ENCODE measurements at regions not wholly inside any gene's neighbourhood (a gene's known extent, or its start where the extent isn't known, plus 50 kb on each side); places are given as distances from the start of the nearest gene placed in this dataset.

DNA sequence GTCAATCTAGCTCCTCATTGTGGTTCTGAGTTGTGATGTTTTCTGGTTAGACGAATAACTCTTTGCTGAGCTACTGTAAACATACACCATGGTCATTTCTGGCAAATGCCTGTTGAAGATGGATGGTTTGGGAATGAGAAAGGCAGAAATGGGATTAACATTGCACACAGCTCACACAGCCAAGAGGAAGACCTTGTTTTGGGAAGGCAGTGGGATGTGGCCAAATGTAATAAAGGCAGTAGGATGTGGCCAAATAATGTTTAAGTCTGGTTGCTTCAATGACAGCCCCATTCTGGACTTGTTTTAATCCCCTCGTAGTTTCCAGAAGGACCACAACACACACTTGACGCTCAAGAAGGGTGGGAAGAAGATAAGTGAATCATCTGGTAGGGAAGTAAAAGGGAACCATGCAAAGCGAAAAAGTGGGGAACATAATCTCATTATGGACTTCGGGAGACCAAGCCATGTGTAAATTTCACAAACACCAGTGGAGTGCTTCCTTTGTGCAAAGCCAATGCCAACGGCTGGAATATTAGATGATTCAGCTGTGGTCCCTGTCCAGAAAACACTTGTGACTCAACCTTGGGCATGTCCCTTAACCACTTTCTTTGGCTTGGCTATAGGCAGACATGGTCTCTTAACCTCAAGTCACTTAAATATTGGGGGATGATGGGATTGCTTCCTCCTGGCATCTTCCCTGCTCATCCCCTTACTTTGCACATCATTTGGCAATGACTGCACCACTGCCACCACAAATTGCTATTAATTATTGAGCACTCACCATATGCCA, 284.4 kb upstream of the CRY1 start:
- H3K27ac ChIP-seq: no peak overlapping the region
- TF ChIP-seq CTCF (conservative IDR thresholded peaks at IDR 0.05): no peak
- TF ChIP-seq ZFX (IDR thresholded peaks at IDR 0.05): no peak

DNA sequence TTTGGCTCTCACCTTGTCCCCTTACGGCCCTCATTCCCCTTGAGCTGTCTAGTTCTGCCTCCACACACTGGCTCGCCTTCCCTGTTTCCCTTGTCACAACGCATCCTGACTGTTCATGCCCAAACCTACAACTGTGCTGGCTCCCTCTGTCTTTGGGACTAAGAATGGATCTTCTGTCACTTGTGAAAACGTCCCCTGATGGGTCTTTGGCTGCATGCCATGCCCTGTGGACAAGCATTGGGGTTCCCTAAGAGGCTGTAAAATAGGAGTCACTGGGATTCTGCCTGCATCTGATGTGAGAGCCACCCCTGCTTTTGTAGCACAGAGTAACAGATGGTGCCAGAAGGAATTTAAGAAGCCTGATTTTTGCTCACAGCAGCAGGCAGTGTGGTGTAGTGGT, 285.3 kb upstream of the CRY1 start:
- TF ChIP-seq ZFX (IDR thresholded peaks at IDR 0.05) (no peak), CTCF (conservative IDR thresholded peaks at IDR 0.05) (no peak)
- no peak overlapping the region for H3K27ac ChIP-seq

- H3K27ac ChIP-seq: peak overlapping the region; percentile 39
Observed at GRCh38 chr12:107379142-107379851, 285.9 kb upstream of the CRY1 start.

DNA sequence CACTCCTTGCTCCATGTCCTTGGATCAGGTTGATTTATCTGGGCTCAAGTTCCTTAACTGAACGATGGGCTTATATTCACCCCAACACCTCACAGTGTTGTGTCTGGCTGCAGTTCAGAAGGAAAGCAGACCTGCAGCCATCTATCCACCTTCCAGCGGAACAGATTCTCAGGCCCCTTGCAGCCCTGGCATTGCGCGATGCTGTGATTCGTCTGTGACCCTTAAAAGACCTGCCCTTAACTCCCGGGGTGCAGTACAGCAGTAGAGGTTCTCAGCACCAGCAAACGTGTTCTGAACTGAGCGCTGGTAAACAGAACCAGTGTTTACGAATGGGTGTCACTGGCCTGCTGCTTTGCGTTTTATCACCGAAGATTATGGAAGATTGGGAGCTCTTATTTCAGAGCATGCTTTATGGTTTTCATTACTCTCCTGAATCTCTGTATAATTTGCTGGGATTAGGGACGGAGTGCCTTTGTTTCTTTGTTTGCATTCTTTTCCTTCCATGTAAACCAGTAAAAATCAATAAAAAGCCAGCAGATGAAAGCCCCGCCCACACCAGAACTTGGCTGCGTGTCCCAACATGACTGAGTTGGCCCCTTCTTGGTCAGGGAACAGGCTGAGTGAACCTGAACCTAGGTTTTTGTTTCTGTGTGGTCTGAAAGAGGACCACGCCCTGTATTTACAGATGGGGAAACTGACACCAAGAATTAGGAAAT, 286.7 kb upstream of the CRY1 start:
- peak overlapping the region; percentile 39 for H3K27ac ChIP-seq
- TF ChIP-seq CTCF (conservative IDR thresholded peaks at IDR 0.05): no peak
- TF ChIP-seq ZFX (IDR thresholded peaks at IDR 0.05): no peak

DNA sequence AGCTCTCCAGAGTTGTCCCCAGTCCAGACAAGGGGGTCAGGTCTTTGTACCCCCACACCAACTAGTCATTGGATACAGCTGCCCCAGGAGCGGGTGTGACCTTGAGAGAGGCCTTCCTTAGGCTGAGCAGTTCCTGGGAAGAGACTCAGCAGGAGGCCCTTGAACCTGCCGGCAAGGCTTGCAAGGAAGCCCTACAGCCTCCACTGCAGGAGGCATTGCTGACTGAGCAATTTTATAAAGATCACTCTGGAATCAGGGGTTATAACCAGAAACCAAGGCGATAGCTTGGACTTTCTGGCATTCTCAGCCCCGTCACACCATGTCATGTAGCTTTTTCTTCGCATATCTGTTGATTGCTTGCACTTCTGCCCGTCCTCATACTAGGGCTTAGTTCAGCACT, 291.3 kb upstream of the CRY1 start:
- H3K27ac ChIP-seq: no peak overlapping the region
- TF ChIP-seq ZFX (IDR thresholded peaks at IDR 0.05) (no peak), CTCF (conservative IDR thresholded peaks at IDR 0.05) (no peak)

DNA sequence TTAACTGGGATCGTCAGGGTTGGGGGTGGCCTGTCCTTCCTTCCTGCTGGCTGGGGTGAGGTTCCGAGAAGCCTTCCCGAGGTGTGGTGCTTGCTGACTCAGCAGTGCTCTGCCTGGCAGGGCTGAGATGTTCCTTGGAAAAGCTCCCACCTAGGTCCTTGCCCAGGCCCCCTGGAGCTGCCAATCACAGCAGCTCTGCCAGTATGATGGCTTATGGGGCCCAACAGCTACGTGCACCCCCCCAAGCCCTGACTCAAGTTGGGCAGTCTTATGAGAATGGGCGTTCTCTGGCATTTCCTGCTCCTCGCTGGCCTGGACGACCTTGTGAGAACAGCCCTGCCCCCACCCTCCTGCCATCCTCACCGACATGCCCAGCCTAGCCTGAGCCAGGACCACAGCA, 292.2 kb upstream of the CRY1 start:
- no peak overlapping the region for H3K27ac ChIP-seq
- TF ChIP-seq CTCF (conservative IDR thresholded peaks at IDR 0.05): no peak
- no peak for TF ChIP-seq ZFX (IDR thresholded peaks at IDR 0.05)

DNA sequence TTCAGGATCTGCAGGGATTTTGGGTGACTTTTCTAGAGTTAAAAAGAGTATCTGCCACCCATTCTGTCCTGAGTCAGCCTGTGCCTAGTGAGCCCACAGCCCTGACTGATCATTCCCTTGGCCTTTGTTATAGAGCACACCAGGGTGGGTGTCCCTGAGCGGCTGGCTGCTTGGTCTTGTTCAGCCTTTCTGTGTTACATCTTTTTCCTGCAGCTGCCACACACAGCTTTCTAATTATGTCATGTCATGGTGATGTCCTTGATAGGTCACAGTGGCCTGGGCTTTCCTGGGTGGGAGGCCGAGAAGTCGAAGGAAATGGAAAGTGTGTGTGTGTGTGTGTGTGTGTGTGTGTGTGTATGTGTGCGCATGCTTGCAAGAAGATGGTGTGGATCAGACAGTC, 293.2 kb upstream of the CRY1 start:
- no peak for TF ChIP-seq ZFX (IDR thresholded peaks at IDR 0.05)
- no peak for TF ChIP-seq CTCF (conservative IDR thresholded peaks at IDR 0.05)

More for the DNA sequence above, 293.2 kb upstream of the CRY1 start:
- no peak overlapping the region for H3K27ac ChIP-seq
